ENCODE measurements at regions not wholly inside any gene's neighbourhood (a gene's known extent, or its start where the extent isn't known, plus 50 kb on each side); places are given as distances from the start of the nearest gene placed in this dataset.
A peak's percentile ranks its signal among the peaks of the same experiment; 100 is the strongest.
"Not testable (repeated sequence)": the region's sequence is repeated elsewhere in the genome, so short reads cannot be mapped to it uniquely, and the experiment has no call there.

- DNase-seq: no peak
Observed at GRCh38 chr9:85199866-85200495, 530.5 kb downstream of the NTRK2 start.

GRCh38 chr9:85192750-85193149, 523.2 kb downstream of the NTRK2 start:
- DNase-seq: no peak

GRCh38 chr9:85186218-85186585, 516.7 kb downstream of the NTRK2 start:
- DNase-seq: no peak

GRCh38 chr9:85185486-85186217, 516.1 kb downstream of the NTRK2 start:
- no peak for DNase-seq

GRCh38 chr9:85182383-85182782, 512.9 kb downstream of the NTRK2 start:
- DNase-seq: no peak

- DNase-seq: no peak
Observed at GRCh38 chr9:85178474-85178873, 508.9 kb downstream of the NTRK2 start.

GRCh38 chr9:85173967-85174366, 504.4 kb downstream of the NTRK2 start:
- DNase-seq: no peak

GRCh38 chr9:85172001-85172978, 502.8 kb downstream of the NTRK2 start:
- peak; percentile 26 for DNase-seq

GRCh38 chr9:85171163-85171562, 501.6 kb downstream of the NTRK2 start:
- DNase-seq: no peak

- no peak for DNase-seq
Observed at GRCh38 chr9:85168412-85168811, 498.9 kb downstream of the NTRK2 start.

GRCh38 chr9:85167146-85167545, 497.6 kb downstream of the NTRK2 start:
- no peak for DNase-seq

GRCh38 chr9:85163825-85164224, 494.3 kb downstream of the NTRK2 start:
- DNase-seq: no peak

- no peak for DNase-seq
Observed at GRCh38 chr9:85163415-85163814, 493.9 kb downstream of the NTRK2 start.

- no peak for DNase-seq
Observed at GRCh38 chr9:85162822-85163221, 493.3 kb downstream of the NTRK2 start.

- DNase-seq: not testable (repeated sequence)
Observed at GRCh38 chr9:85160944-85161343, 491.4 kb downstream of the NTRK2 start.

- DNase-seq: no peak
Observed at GRCh38 chr9:85158512-85158911, 489.0 kb downstream of the NTRK2 start.

GRCh38 chr9:85157772-85158171, 488.2 kb downstream of the NTRK2 start:
- DNase-seq: no peak

- no peak for DNase-seq
Observed at GRCh38 chr9:85156652-85157051, 487.1 kb downstream of the NTRK2 start.

GRCh38 chr9:85155352-85155751, 485.8 kb downstream of the NTRK2 start:
- peak; percentile 6 for DNase-seq

- DNase-seq: no peak
Observed at GRCh38 chr9:85151741-85152140, 482.2 kb downstream of the NTRK2 start.

- DNase-seq: no peak
Observed at GRCh38 chr9:85151162-85151561, 481.6 kb downstream of the NTRK2 start.

GRCh38 chr9:85147046-85147640, 477.6 kb downstream of the NTRK2 start:
- no peak for DNase-seq

- DNase-seq: peak; percentile 6
Observed at GRCh38 chr9:85142968-85143367, 473.4 kb downstream of the NTRK2 start.

Data from fibroblast of upper back skin (primary cell).